GM23338 (cell line): ENCODE measurements at regions not wholly inside any gene's neighbourhood (a gene's known extent, or its start where the extent isn't known, plus 50 kb on each side); places are given as distances from the start of the nearest gene placed in this dataset.

ENCODE experiments used
- ATAC-seq: fragments of 200-7000 bp; cut with Tn5 transposase; 3 replicates; pipeline ENCODE4 v1.9.1; 2020
- DNase-seq: peaks from one replicate; pipeline ENCODE4 v3.0.0-alpha.2; 2015; ENCODE audit warnings: low spot score
- H2AFZ ChIP-seq: fragments of 200-600 bp; sonication (generic); 2 replicates; pipeline ENCODE4 v1.8.0; 2016; ENCODE audit warnings: antibody characterized with exemption, mild to moderate bottlenecking, moderate library complexity
- H3F3A ChIP-seq: fragments of 200-600 bp; sonication (generic); replicated peaks from 2 replicates; pipeline ENCODE4 v1.8.0; 2017; ENCODE audit warnings: antibody characterized with exemption, mixed run types, low read depth
- H3K27ac ChIP-seq: fragments of 200-600 bp; sonication (generic); 2 replicates; pipeline ENCODE4 v1.6.1; 2016; ENCODE audit warnings: low read depth
- H3K27me3 ChIP-seq: fragments of 200-600 bp; sonication (generic); 2 replicates; pipeline ENCODE4 v1.8.0; 2016; ENCODE audit warnings: mild to moderate bottlenecking, mixed run types, moderate library complexity; ENCODE audit not compliant: insufficient read depth
- H3K36me3 ChIP-seq: fragments of 200-600 bp; sonication (generic); 2 replicates; pipeline ENCODE4 v1.8.0; 2016; ENCODE audit warnings: mild to moderate bottlenecking; ENCODE audit not compliant: insufficient read depth
- H3K4me1 ChIP-seq: fragments of 200-600 bp; sonication (generic); 2 replicates; pipeline ENCODE4 v1.8.0; 2016; ENCODE audit warnings: mild to moderate bottlenecking, moderate library complexity; ENCODE audit not compliant: insufficient read depth
- H3K4me2 ChIP-seq: fragments of 200-600 bp; sonication (generic); 2 replicates; pipeline ENCODE4 v1.7.1; 2017; ENCODE audit warnings: mixed run types
- H3K4me3 ChIP-seq: fragments of 200-600 bp; sonication (generic); 2 replicates; pipeline ENCODE4 v1.6.1; 2016; ENCODE audit warnings: mixed run types
- H3K79me2 ChIP-seq: fragments of 200-600 bp; sonication (generic); replicated peaks from 2 replicates; pipeline ENCODE4 v1.8.0; 2017; ENCODE audit warnings: mild to moderate bottlenecking; ENCODE audit not compliant: insufficient read depth
- H3K9me2 ChIP-seq: fragments of 200-600 bp; sonication (generic); 2 replicates; pipeline ENCODE4 v1.8.0; 2017; ENCODE audit not compliant: insufficient read depth
- H4K20me1 ChIP-seq: fragments of 200-600 bp; sonication (generic); replicated peaks from 2 replicates; pipeline ENCODE4 v1.8.0; 2017; ENCODE audit warnings: mild to moderate bottlenecking; ENCODE audit not compliant: insufficient read depth
- H3K27ac Mint-ChIP-seq: 2 replicates; pipeline ENCODE4 v1.8.0; 2020; ENCODE audit warnings: inconsistent platforms, mild to moderate bottlenecking, moderate library complexity, mixed read lengths
- H3K27me3 Mint-ChIP-seq: 3 replicates; pipeline ENCODE4 v1.8.0; 2022; ENCODE audit warnings: low read depth, mild to moderate bottlenecking, moderate library complexity, mixed read lengths, inconsistent platforms; ENCODE audit not compliant: insufficient read depth, poor library complexity
- H3K36me3 Mint-ChIP-seq: 3 replicates; pipeline ENCODE4 v1.8.0; 2021; ENCODE audit warnings: low read depth, mild to moderate bottlenecking, inconsistent platforms, moderate library complexity, mixed read lengths
- H3K4me1 Mint-ChIP-seq: 3 replicates; pipeline ENCODE4 v1.8.0; 2020; ENCODE audit warnings: mild to moderate bottlenecking, inconsistent platforms, mixed read lengths
- H3K4me3 Mint-ChIP-seq: 3 replicates; pipeline ENCODE4 v1.8.0; 2021; ENCODE audit warnings: moderate library complexity, mild to moderate bottlenecking, inconsistent platforms, mixed read lengths
- H3K9me3 Mint-ChIP-seq: 3 replicates; pipeline ENCODE4 v1.8.0; 2020; ENCODE audit warnings: moderate library complexity, mild to moderate bottlenecking, inconsistent platforms, mixed read lengths
- CREB1 ChIP-seq: fragments of 250-450 bp; sonication (Bioruptor Pico); IDR thresholded peaks from 2 replicates; pipeline ENCODE4 v1.5.0; 2020; ENCODE audit warnings: low read depth, mild to moderate bottlenecking, moderate library complexity
- CTCF ChIP-seq, 2 experiments: fragments of 200-600 bp in 1 of 2; sonication (generic) in 1 of 2; conservative IDR thresholded peaks; 2 replicates each; pipeline versions ENCODE4 v1.5.1 to v1.6.1; 2016 to 2017; ENCODE audit warnings: antibody characterized with exemption in 2 of 2, low read depth in 2 of 2, mild to moderate bottlenecking in 2 of 2, moderate library complexity in 1 of 2
- ETS1 ChIP-seq: IDR thresholded peaks from 2 replicates; pipeline ENCODE4 v1.6.1; 2016; ENCODE audit warnings: antibody characterized with exemption
- EZH2 ChIP-seq: fragments of 200-600 bp; sonication (generic); IDR thresholded peaks from one replicate; pipeline ENCODE4 v1.8.0; 2017; ENCODE audit warnings: antibody characterized with exemption, mild to moderate bottlenecking, low read depth; ENCODE audit not compliant: unreplicated experiment
- EZH2phosphoT487 ChIP-seq: fragments of 200-600 bp; sonication (generic); IDR thresholded peaks from one replicate; pipeline ENCODE4 v1.8.1; 2018; ENCODE audit warnings: antibody characterized with exemption; ENCODE audit not compliant: unreplicated experiment
- NANOG ChIP-seq: IDR thresholded peaks from 2 replicates; pipeline ENCODE4 v1.6.1; 2016; ENCODE audit warnings: antibody characterized with exemption, borderline replicate concordance
- POLR2AphosphoS5 ChIP-seq: IDR thresholded peaks from 2 replicates; pipeline ENCODE4 v1.6.1; 2016; ENCODE audit warnings: antibody characterized with exemption, low read depth
- ZNF462 ChIP-seq: fragments of 250-450 bp; sonication (Bioruptor Pico); IDR thresholded peaks from 2 replicates; pipeline ENCODE4 v1.5.0; 2020; ENCODE audit warnings: mild to moderate bottlenecking, moderate library complexity

GRCh38 chr12:103043531-103044486 is 86.3 kb downstream of the ASCL1 start (continued):
- TF ChIP-seq CTCF (conservative IDR thresholded peaks at IDR 0.05; ENCODE audit: low read depth in 2 of 2) (no peak), EZH2 (no peak), NANOG (no peak), CREB1 (CRISPR knock-in tag) (no peak), POLR2AphosphoS5 (no peak), EZH2phosphoT487 (no peak)

- peaks cover 21% of the 10 kb centered on the region for H3K4me1 Mint-ChIP-seq
- H3K4me2 ChIP-seq: no peak overlapping the region
- H3K79me2 ChIP-seq: no peaks in the 10 kb centered on the region
- no peak overlapping the region for H3K27ac Mint-ChIP-seq
- H3F3A ChIP-seq: no peaks in the 10 kb centered on the region; the same call in 1 of the 2 replicates
- ATAC-seq (no peak), DNase-seq (no peak)
- no peak overlapping the region for H3K4me3 ChIP-seq
- H3K36me3 ChIP-seq: no peaks in the 10 kb centered on the region
- no peaks in the 10 kb centered on the region for H4K20me1 ChIP-seq
- H3K36me3 Mint-ChIP-seq: no peaks in the 10 kb centered on the region
- H2AFZ ChIP-seq: no peak overlapping the region
- no peak overlapping the region for H3K4me3 Mint-ChIP-seq
- TF ChIP-seq ZNF462 (CRISPR knock-in tag): no peak
- no peak for TF ChIP-seq CTCF (conservative IDR thresholded peaks at IDR 0.05; ENCODE audit: low read depth in 2 of 2)
- no peak for TF ChIP-seq POLR2AphosphoS5
- TF ChIP-seq ETS1: no peak
- peaks cover 9% of the 10 kb centered on the region; the same call in 1 of the 2 replicates for H3K9me2 ChIP-seq
- H3K9me3 Mint-ChIP-seq: no peaks in the 10 kb centered on the region
- H3K4me1 ChIP-seq: no peaks in the 10 kb centered on the region
- H3K27ac ChIP-seq: no peak overlapping the region
- H3K27me3 Mint-ChIP-seq: no peaks in the 10 kb centered on the region
- no peaks in the 10 kb centered on the region for H3K27me3 ChIP-seq
These were observed 88.7 kb downstream of the ASCL1 start for GRCh38 chr12:103046154-103046553.
